ENCODE measurements at regions not wholly inside any gene's neighbourhood (a gene's known extent, or its start where the extent isn't known, plus 50 kb on each side); places are given as distances from the start of the nearest gene placed in this dataset.

DNA sequence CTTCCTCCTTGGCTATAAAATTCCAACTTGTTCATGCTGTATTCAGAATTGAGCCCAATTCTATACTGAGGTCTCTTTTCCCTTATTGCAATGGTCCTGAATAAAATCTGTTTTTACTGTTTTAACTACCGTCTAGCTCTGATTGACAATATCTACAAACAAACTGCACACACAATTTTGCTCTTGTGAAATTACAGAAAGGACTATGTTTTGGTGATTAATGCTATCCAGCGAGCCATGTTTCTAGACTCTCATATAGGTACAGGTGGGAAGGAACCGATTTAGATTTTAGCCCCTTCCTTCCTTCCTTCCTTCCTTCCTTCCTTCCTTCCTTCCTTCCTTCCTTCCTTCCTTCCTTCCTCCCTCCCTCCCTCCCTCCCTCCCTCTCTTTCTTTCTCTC is 254.4 kb downstream of the SLC4A3 start:
- no peak overlapping the region for H3K27ac ChIP-seq
- no peak for DNase-seq (ENCODE audit: low spot score)
- no peak overlapping the region for H3K4me3 ChIP-seq
- TF ChIP-seq, protein P1, sequence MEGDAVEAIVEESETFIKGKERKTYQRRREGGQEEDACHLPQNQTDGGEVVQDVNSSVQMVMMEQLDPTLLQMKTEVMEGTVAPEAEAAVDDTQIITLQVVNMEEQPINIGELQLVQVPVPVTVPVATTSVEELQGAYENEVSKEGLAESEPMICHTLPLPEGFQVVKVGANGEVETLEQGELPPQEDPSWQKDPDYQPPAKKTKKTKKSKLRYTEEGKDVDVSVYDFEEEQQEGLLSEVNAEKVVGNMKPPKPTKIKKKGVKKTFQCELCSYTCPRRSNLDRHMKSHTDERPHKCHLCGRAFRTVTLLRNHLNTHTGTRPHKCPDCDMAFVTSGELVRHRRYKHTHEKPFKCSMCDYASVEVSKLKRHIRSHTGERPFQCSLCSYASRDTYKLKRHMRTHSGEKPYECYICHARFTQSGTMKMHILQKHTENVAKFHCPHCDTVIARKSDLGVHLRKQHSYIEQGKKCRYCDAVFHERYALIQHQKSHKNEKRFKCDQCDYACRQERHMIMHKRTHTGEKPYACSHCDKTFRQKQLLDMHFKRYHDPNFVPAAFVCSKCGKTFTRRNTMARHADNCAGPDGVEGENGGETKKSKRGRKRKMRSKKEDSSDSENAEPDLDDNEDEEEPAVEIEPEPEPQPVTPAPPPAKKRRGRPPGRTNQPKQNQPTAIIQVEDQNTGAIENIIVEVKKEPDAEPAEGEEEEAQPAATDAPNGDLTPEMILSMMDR (IDR thresholded peaks at IDR 0.05), result no peak

DNA sequence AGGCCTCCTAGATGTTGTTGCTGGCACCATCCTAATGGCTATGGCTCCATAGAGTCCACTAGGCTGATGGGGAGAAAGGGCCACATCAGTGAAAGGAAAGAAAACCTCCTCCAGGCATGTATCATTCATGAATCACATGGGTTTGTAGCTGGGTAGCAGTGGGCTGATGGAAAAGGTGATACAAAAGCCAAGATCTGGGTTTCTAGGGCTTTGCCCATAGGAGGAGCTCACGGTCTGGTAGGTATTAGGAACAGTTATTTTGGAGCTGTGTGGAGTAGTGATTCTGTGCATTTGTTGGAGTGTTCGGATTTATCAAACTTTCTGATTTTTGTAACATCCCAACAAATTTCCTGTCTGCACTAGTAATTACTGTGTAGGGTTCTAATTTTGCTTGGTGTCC is 259.2 kb downstream of the SLC4A3 start:
- no peak for DNase-seq (ENCODE audit: low spot score)
- H3K4me3 ChIP-seq, result no peak overlapping the region
- no peak overlapping the region for H3K27ac ChIP-seq
- TF ChIP-seq, protein P1 (IDR thresholded peaks at IDR 0.05), result no peak

DNA sequence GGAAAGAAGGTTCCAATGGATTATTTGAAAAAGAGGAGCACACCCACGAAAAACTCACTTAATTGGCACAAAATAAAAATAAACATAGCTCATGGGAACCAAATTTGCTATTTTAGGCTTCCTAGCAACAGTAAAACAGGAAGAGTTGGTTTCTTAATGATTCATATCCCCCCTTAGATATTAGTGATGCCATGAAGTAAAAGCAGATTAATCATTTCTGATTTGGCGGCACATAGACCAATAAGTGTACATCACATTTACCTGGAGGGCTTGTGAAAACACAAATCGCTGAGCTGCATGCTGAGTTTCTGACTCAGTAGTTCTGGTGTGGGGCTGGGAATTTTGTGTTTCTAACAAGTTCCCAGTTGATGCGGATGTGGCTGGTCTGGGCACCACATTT is 260.4 kb downstream of the SLC4A3 start:
- Histone ChIP-seq H3K4me3 (no peak overlapping the region), H3K27ac (no peak overlapping the region)
- no peak for DNase-seq (ENCODE audit: low spot score)
- TF ChIP-seq, protein P1 (IDR thresholded peaks at IDR 0.05), result no peak

DNA sequence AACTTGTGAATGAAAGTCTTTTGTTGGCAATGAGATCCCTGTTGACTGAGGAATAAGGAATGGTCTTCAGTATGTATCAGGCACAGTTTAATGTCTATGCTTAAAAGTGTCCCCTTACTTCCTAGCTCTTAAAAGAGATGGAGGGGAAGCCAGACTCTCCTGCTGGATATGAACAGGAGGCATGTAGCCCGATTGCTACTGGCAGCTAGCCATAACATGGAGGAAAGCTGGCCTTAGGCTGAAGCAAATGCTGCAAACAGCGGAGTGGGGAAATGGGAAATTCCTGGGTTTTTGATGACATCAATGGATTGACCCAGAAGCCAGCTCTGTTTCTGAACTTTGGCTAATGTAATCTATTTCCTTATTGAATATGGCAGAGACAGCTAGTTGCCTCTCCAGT is 266.1 kb downstream of the SLC4A3 start:
- TF ChIP-seq, protein P1 (IDR thresholded peaks at IDR 0.05), result no peak
- Histone ChIP-seq H3K4me3 (no peak overlapping the region), H3K27ac (no peak overlapping the region)
- no peak for DNase-seq (ENCODE audit: low spot score)

DNA sequence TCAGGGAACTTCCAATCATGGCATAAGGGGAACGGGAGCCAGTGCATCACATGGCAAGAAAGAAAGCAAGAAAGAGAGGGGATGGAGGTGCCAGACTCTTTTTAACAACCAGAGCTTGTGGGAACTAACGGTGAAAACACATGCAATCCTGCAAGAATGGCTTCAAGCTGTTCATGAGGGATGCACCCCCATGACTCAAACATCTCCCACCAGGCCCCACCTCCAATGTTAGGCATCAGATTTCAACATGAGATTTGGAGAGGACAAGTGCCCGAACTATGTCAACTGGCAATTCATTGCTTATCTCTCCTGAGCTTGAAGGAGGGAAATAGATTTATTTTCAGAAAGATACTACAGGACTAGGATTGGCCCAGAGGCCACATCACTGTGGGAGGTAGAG is 270.0 kb downstream of the SLC4A3 start:
- no peak for DNase-seq (ENCODE audit: low spot score)
- TF ChIP-seq, protein P1 (IDR thresholded peaks at IDR 0.05), result no peak
- Histone ChIP-seq H3K27ac (no peak overlapping the region), H3K4me3 (no peak overlapping the region)

DNA sequence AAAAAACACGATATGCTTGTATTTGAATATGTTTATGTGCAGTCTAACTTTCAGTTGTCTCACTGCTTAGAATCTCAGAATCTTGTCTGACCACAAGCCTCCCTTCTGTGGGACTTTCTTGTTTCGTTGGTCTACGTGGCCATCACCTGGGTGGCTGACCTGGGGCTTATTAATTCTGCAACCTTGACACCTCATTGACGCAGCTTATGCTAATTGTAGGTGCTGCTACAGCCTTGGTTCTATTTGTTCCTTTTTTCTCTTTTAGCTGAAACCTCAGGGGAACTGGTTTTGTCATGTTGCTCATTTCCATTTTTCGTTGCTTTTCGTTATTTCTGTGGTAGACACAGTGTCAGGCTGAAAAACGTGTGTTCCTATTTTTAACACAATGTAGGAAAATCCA is 273.7 kb downstream of the SLC4A3 start:
- DNase-seq (ENCODE audit: low spot score), result no peak
- TF ChIP-seq, protein P1 (IDR thresholded peaks at IDR 0.05), result no peak
- H3K4me3 ChIP-seq, result no peak overlapping the region
- H3K27ac ChIP-seq, result no peak overlapping the region

DNA sequence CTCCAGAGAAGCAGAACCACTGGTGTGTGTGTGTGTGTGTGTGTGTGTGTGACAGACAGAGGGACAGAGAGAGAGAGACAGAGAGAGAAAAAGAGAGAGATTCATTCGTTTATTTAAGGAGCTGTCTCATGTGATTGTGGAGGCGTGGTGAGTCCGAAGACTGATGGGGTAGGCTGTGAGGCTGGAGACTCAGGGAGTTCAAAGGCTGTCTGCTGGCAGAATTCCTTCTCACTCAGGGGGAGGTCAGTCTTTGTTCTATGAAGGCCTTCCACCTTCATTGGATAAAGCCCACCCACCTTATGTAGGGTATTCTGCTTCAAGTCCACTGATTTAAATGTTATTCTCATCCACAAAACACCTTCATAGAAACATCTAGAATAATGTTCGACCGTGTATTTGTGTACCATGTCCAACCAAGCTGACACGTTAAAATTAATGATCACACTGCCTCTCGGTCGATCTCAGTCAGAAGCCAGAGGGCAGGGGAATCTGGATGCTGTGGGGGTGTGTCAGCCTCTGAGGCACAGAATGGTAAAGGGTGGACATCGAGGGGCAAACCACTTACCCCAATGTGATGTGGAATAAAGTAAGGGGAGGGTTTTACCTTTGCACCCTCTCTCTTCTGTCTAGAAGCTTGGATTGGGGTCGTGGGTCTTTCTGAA is 275.6 kb downstream of the SLC4A3 start:
- Histone ChIP-seq H3K4me3 (no peak overlapping the region), H3K27ac (no peak overlapping the region)
- DNase-seq (ENCODE audit: low spot score), result no peak
- TF ChIP-seq, protein P1 (IDR thresholded peaks at IDR 0.05), result no peak
